HPDE6-E6E7 (cell line): ENCODE measurements at regions not wholly inside any gene's neighbourhood (a gene's known extent, or its start where the extent isn't known, plus 50 kb on each side); places are given as distances from the start of the nearest gene placed in this dataset.
"Not testable (repeated sequence)": the region's sequence is repeated elsewhere in the genome, so short reads cannot be mapped to it uniquely, and the experiment has no call there.

Experiments used
- DNase-seq: peaks from one replicate; pipeline ENCODE4 v3.0.0; 2011; ENCODE audit warnings: missing footprints; ENCODE audit errors: extremely low spot score

GRCh38 chr7:25444991-25445390 lies 216.7 kb upstream of the NPVF start:
- no peak for DNase-seq

GRCh38 chr7:25448301-25448700 lies 220.0 kb upstream of the NPVF start:
- no peak for DNase-seq

GRCh38 chr7:25454020-25454419 lies 225.7 kb upstream of the NPVF start:
- no peak for DNase-seq

GRCh38 chr7:25454562-25455041 lies 226.3 kb upstream of the NPVF start:
- no peak for DNase-seq

GRCh38 chr7:25455683-25456251 lies 227.5 kb upstream of the NPVF start:
- DNase-seq = no peak

- no peak for DNase-seq
Observed at GRCh38 chr7:25456467-25457171, 228.3 kb upstream of the NPVF start.

GRCh38 chr7:25459057-25459456 lies 230.8 kb upstream of the NPVF start:
- DNase-seq = no peak

- DNase-seq = no peak
Observed at GRCh38 chr7:25460433-25460832, 232.1 kb upstream of the NPVF start.

GRCh38 chr7:25469669-25470068 lies 241.4 kb upstream of the NPVF start:
- no peak for DNase-seq

GRCh38 chr7:25476863-25477499 lies 248.7 kb upstream of the NPVF start:
- DNase-seq = no peak

- DNase-seq = not testable (repeated sequence)
Observed at GRCh38 chr7:25478221-25478620, 249.9 kb upstream of the NPVF start.

GRCh38 chr7:25478925-25479324 lies 250.6 kb upstream of the NPVF start:
- no peak for DNase-seq

GRCh38 chr7:25481891-25482290 lies 253.6 kb upstream of the NPVF start:
- DNase-seq = no peak

- no peak for DNase-seq
Observed at GRCh38 chr7:25482631-25483030, 254.3 kb upstream of the NPVF start.

- DNase-seq = no peak
Observed at GRCh38 chr7:25485026-25485425, 256.7 kb upstream of the NPVF start.

- DNase-seq = no peak
Observed at GRCh38 chr7:25486656-25487055, 258.4 kb upstream of the NPVF start.

- DNase-seq = no peak
Observed at GRCh38 chr7:25493805-25494366, 265.6 kb upstream of the NPVF start.

GRCh38 chr7:25494896-25495295 lies 266.6 kb upstream of the NPVF start:
- DNase-seq = no peak

- DNase-seq = no peak
Observed at GRCh38 chr7:25495342-25496250, 267.3 kb upstream of the NPVF start.

- no peak for DNase-seq
Observed at GRCh38 chr7:25496476-25497368, 268.4 kb upstream of the NPVF start.
